HG02970 (cell line): ENCODE measurements at regions not wholly inside any gene's neighbourhood (a gene's known extent, or its start where the extent isn't known, plus 50 kb on each side); places are given as distances from the start of the nearest gene placed in this dataset.
"Not testable (repeated sequence)": the region's sequence is repeated elsewhere in the genome, so short reads cannot be mapped to it uniquely, and the experiment has no call there.

Experiments
- ATAC-seq: cut with Tn5 transposase; IDR thresholded peaks from one replicate; pipeline ENCODE4 v1.9.1; 2021; ENCODE audit warnings: mild to moderate bottlenecking, moderate library complexity, moderate number of reproducible peaks; ENCODE audit not compliant: unreplicated experiment, low FRiP score

GRCh38 chr4:186813377-186814068, 89.9 kb upstream of the FAT1 start:
- ATAC-seq, result no peak

- ATAC-seq, result no peak
Observed at GRCh38 chr4:186814535-186815070, 90.9 kb upstream of the FAT1 start.

GRCh38 chr4:186819342-186820086, 95.9 kb upstream of the FAT1 start:
- no peak for ATAC-seq

GRCh38 chr4:186820391-186820891, 96.8 kb upstream of the FAT1 start:
- ATAC-seq, result no peak

- no peak for ATAC-seq
Observed at GRCh38 chr4:186823989-186824388, 100.3 kb upstream of the FAT1 start.

- no peak for ATAC-seq
Observed at GRCh38 chr4:186825069-186825468, 101.4 kb upstream of the FAT1 start.

- no peak for ATAC-seq
Observed at GRCh38 chr4:186826006-186826405, 102.3 kb upstream of the FAT1 start.

- ATAC-seq, result no peak
Observed at GRCh38 chr4:186826846-186827533, 103.3 kb upstream of the FAT1 start.

- no peak for ATAC-seq
Observed at GRCh38 chr4:186827534-186827897, 103.9 kb upstream of the FAT1 start.

- no peak for ATAC-seq
Observed at GRCh38 chr4:186829097-186829496, 105.4 kb upstream of the FAT1 start.

- ATAC-seq, result no peak
Observed at GRCh38 chr4:186829740-186830449, 106.2 kb upstream of the FAT1 start.

GRCh38 chr4:186831574-186831973, 107.9 kb upstream of the FAT1 start:
- no peak for ATAC-seq

- ATAC-seq, result no peak
Observed at GRCh38 chr4:186832906-186833305, 109.2 kb upstream of the FAT1 start.

- ATAC-seq, result not testable (repeated sequence)
Observed at GRCh38 chr4:186837463-186837862, 113.8 kb upstream of the FAT1 start.

GRCh38 chr4:186838295-186838694, 114.6 kb upstream of the FAT1 start:
- no peak for ATAC-seq

- ATAC-seq, result no peak
Observed at GRCh38 chr4:186839122-186840037, 115.7 kb upstream of the FAT1 start.

GRCh38 chr4:186840222-186840701, 116.6 kb upstream of the FAT1 start:
- no peak for ATAC-seq

GRCh38 chr4:186840771-186841301, 117.2 kb upstream of the FAT1 start:
- ATAC-seq, result no peak

GRCh38 chr4:186844059-186844681, 120.5 kb upstream of the FAT1 start:
- no peak for ATAC-seq
